Bronchial epithelial cell (primary cell): ENCODE measurements at regions not wholly inside any gene's neighbourhood (a gene's known extent, or its start where the extent isn't known, plus 50 kb on each side); places are given as distances from the start of the nearest gene placed in this dataset.

ENCODE experiments used
- DNase-seq: peaks from one replicate; pipeline ENCODE4 v3.0.0-alpha.2; 2010; ENCODE audit warnings: low read depth
- FAIRE-seq: peaks from 2 replicates; lab custom pipeline; 2011; peaks lifted over from hg19 to GRCh38; lab: Jason Lieb, UNC
- H3K27me3 ChIP-seq: 2 replicates; pipeline ENCODE4 v1.5.1; 2011; ENCODE audit warnings: low read length; ENCODE audit not compliant: control insufficient read depth, insufficient read depth
- H3K36me3 ChIP-seq: 2 replicates; pipeline ENCODE4 v1.5.1; 2011; ENCODE audit warnings: low read length; ENCODE audit not compliant: control insufficient read depth, insufficient read depth
- H3K4me3 ChIP-seq: 2 replicates; pipeline ENCODE4 v1.5.1; 2011; ENCODE audit warnings: mild to moderate bottlenecking, low read depth, low read length, control low read depth
- CTCF ChIP-seq: IDR thresholded peaks from 2 replicates; pipeline ENCODE4 v1.5.1; 2011; ENCODE audit warnings: mild to moderate bottlenecking, moderate library complexity, low read length, control low read depth, inconsistent platforms; ENCODE audit not compliant: insufficient read depth, severe bottlenecking

- no peak for DNase-seq
- TF ChIP-seq CTCF = no peak
- Histone ChIP-seq H3K27me3 (no peaks in the 10 kb centered on the region), H3K4me3 (no peak overlapping the region), H3K36me3 (no peaks in the 10 kb centered on the region)
- no peak for FAIRE-seq
Observed at GRCh38 chr7:112970771-112971170, 115.9 kb downstream of the GPR85 start.

- FAIRE-seq (no peak), DNase-seq (no peak)
- no peaks in the 10 kb centered on the region for H3K36me3 ChIP-seq
- no peaks in the 10 kb centered on the region for H3K27me3 ChIP-seq
- no peak for TF ChIP-seq CTCF
- H3K4me3 ChIP-seq = no peak overlapping the region
Observed at GRCh38 chr7:112969946-112970345, 116.7 kb downstream of the GPR85 start.

GRCh38 chr7:112965506-112965905, 121.1 kb downstream of the GPR85 start:
- no peak for FAIRE-seq
- H3K36me3 ChIP-seq = no peaks in the 10 kb centered on the region
- DNase-seq = no peak

GRCh38 chr7:112963634-112964033, 123.0 kb downstream of the GPR85 start:
- no peak for TF ChIP-seq CTCF
- no peak overlapping the region for H3K4me3 ChIP-seq
- H3K36me3 ChIP-seq = no peaks in the 10 kb centered on the region
- DNase-seq (no peak), FAIRE-seq (no peak)
- no peaks in the 10 kb centered on the region for H3K27me3 ChIP-seq

More at GRCh38 chr7:112965506-112965905, 121.1 kb downstream of the GPR85 start:
- no peak for TF ChIP-seq CTCF
- Histone ChIP-seq H3K4me3 (no peak overlapping the region), H3K27me3 (no peaks in the 10 kb centered on the region)

GRCh38 chr7:112962815-112963214, 123.8 kb downstream of the GPR85 start:
- Histone ChIP-seq H3K4me3 (no peak overlapping the region), H3K27me3 (no peaks in the 10 kb centered on the region), H3K36me3 (no peaks in the 10 kb centered on the region)
- DNase-seq (no peak), FAIRE-seq (no peak)
- no peak for TF ChIP-seq CTCF

- Histone ChIP-seq H3K27me3 (no peaks in the 10 kb centered on the region), H3K4me3 (no peak overlapping the region), H3K36me3 (no peaks in the 10 kb centered on the region)
- TF ChIP-seq CTCF = no peak
- FAIRE-seq (no peak), DNase-seq (no peak)
Observed at GRCh38 chr7:112959276-112959675, 127.4 kb downstream of the GPR85 start.
